Trophoblast cell (in vitro differentiated cells and primary cell): ENCODE measurements at regions not wholly inside any gene's neighbourhood (a gene's known extent, or its start where the extent isn't known, plus 50 kb on each side); places are given as distances from the start of the nearest gene placed in this dataset.

Experiments used
- DNase-seq, 2 donors: peaks; one replicate each; pipeline ENCODE4 v3.0.0-alpha.2; 2016
- H2AFZ ChIP-seq: 2 replicates; pipeline ENCODE4 v1.6.1; 2013; ENCODE audit warnings: low read length, moderate library complexity, mild to moderate bottlenecking; ENCODE audit not compliant: insufficient read depth, poor library complexity
- H2AK5ac ChIP-seq: 2 replicates; pipeline ENCODE4 v1.6.1; 2013; ENCODE audit warnings: mild to moderate bottlenecking, low read length
- H2BK120ac ChIP-seq: 2 replicates; pipeline ENCODE4 v1.6.1; 2013; ENCODE audit warnings: low read length, mild to moderate bottlenecking, moderate library complexity; ENCODE audit not compliant: insufficient read depth, poor library complexity
- H2BK12ac ChIP-seq: 2 replicates; pipeline ENCODE4 v1.6.1; 2013; ENCODE audit warnings: mild to moderate bottlenecking, low read length, moderate library complexity
- H2BK5ac ChIP-seq: 2 replicates; pipeline ENCODE4 v1.6.1; 2013; ENCODE audit warnings: low read length, low read depth, moderate library complexity, mild to moderate bottlenecking; ENCODE audit not compliant: poor library complexity
- H3K14ac ChIP-seq: 2 replicates; pipeline ENCODE4 v1.6.1; 2013; ENCODE audit warnings: mild to moderate bottlenecking, low read length
- H3K18ac ChIP-seq: 2 replicates; pipeline ENCODE4 v1.6.1; 2013; ENCODE audit warnings: mild to moderate bottlenecking, low read length
- H3K23ac ChIP-seq: 2 replicates; pipeline ENCODE4 v1.6.1; 2013; ENCODE audit warnings: low read length
- H3K27ac ChIP-seq: 2 replicates; pipeline ENCODE4 v1.5.1; 2013; ENCODE audit warnings: low read depth, mild to moderate bottlenecking, inconsistent platforms, low read length, moderate library complexity
- H3K27me3 ChIP-seq: 2 replicates; pipeline ENCODE4 v1.6.1; 2013; ENCODE audit warnings: inconsistent platforms, mild to moderate bottlenecking, low read length, moderate library complexity; ENCODE audit not compliant: insufficient read depth
- H3K36me3 ChIP-seq, 2 experiments: 1 replicate in 1 of 2; 2 replicates in 1 of 2; pipeline ENCODE4 v1.6.1; 2013; ENCODE audit warnings: low read length in 2 of 2, mild to moderate bottlenecking in 2 of 2, moderate library complexity in 1 of 2; ENCODE audit not compliant: insufficient read depth in 2 of 2, control insufficient read depth in 1 of 2
- H3K4ac ChIP-seq: 2 replicates; pipeline ENCODE4 v1.6.1; 2013; ENCODE audit warnings: low read depth, mild to moderate bottlenecking, low read length, moderate library complexity
- H3K4me1 ChIP-seq, 2 experiments: 1 replicate in 1 of 2; 2 replicates in 1 of 2; pipeline ENCODE4 v1.6.1; 2013; ENCODE audit warnings: low read length in 2 of 2, mild to moderate bottlenecking in 2 of 2, moderate library complexity in 1 of 2; ENCODE audit not compliant: insufficient read depth in 2 of 2, control insufficient read depth in 1 of 2
- H3K4me2 ChIP-seq: 2 replicates; pipeline ENCODE4 v1.6.1; 2013; ENCODE audit warnings: inconsistent platforms, mild to moderate bottlenecking, low read length, moderate library complexity
- H3K4me3 ChIP-seq: 2 replicates; pipeline ENCODE4 v1.5.1; 2013; ENCODE audit warnings: mild to moderate bottlenecking, low read depth, low read length, inconsistent platforms
- H3K79me1 ChIP-seq: one replicate; pipeline ENCODE4 v1.6.1; 2013; ENCODE audit warnings: low read length
- H3K79me2 ChIP-seq: 2 replicates; pipeline ENCODE4 v1.6.1; 2013; ENCODE audit warnings: low read length, mild to moderate bottlenecking; ENCODE audit not compliant: control insufficient read depth, insufficient read depth, poor library complexity
- H3K9ac ChIP-seq: 2 replicates; pipeline ENCODE4 v1.6.1; 2013; ENCODE audit warnings: mild to moderate bottlenecking, low read length
- H3K9me3 ChIP-seq: 2 replicates; pipeline ENCODE4 v1.6.1; 2013; ENCODE audit warnings: low read depth, mild to moderate bottlenecking, control low read depth, inconsistent platforms, low read length; ENCODE audit not compliant: insufficient read depth
- H4K12ac ChIP-seq: 2 replicates; pipeline ENCODE4 v1.6.1; 2013; ENCODE audit warnings: low read depth, mild to moderate bottlenecking, low read length, moderate library complexity
- H4K8ac ChIP-seq: 2 replicates; pipeline ENCODE4 v1.6.1; 2013; ENCODE audit warnings: low read depth, mild to moderate bottlenecking, low read length, moderate library complexity
- H4K91ac ChIP-seq: one replicate; pipeline ENCODE4 v1.6.1; 2013; ENCODE audit warnings: low read depth, mild to moderate bottlenecking, low read length, moderate library complexity
- WGBS: extraction: QIAGEN DNeasy Blood & Tissue Kit; methylation state at CpG from one replicate; pipeline ENCODE4 v1.1.7; 2013; ENCODE audit warnings: missing lambda C conversion rate; ENCODE audit not compliant: insufficient read length, insufficient coverage; ENCODE audit errors: extremely low coverage; 5-methylcytosine and 5-hydroxymethylcytosine counted together

- Histone ChIP-seq H2BK5ac (no peak overlapping the region), H3K4ac (no peak overlapping the region), H2AK5ac (no peak overlapping the region), H4K91ac (no peak overlapping the region), H2BK120ac (no peak overlapping the region), H3K79me2 (no peaks in the 10 kb centered on the region), H4K12ac (no peak overlapping the region), H3K9ac (no peak overlapping the region), H3K79me1 (no peaks in the 10 kb centered on the region), H3K27me3 (no peaks in the 10 kb centered on the region), H3K23ac (no peak overlapping the region), H3K4me3 (no peak overlapping the region), H4K8ac (no peak overlapping the region), H3K27ac (no peak overlapping the region), H3K14ac (no peak overlapping the region), H3K36me3 (no peaks in the 10 kb centered on the region), H2AFZ (no peak overlapping the region), H2BK12ac (no peak overlapping the region), H3K4me2 (no peak overlapping the region), H3K18ac (no peak overlapping the region), H3K9me3 (no peaks in the 10 kb centered on the region), H3K4me1 (peaks cover 0 to under 1% of the 10 kb centered on the region in 2 experiments)
- no CpG with 5 or more reads among the region's 3 CpGs for WGBS
- DNase-seq: no peak
Observed at GRCh38 chr11:109552376-109552775, 130.4 kb downstream of the C11orf87 start.

GRCh38 chr11:109553284-109553683 is 131.3 kb downstream of the C11orf87 start:
- no peaks in the 10 kb centered on the region for H3K36me3 ChIP-seq
- H4K12ac ChIP-seq: no peak overlapping the region
- H3K27me3 ChIP-seq: no peaks in the 10 kb centered on the region
- no peak overlapping the region for H2BK12ac ChIP-seq
- no peak overlapping the region for H3K23ac ChIP-seq
- no peak overlapping the region for H3K4ac ChIP-seq
- H3K4me1 ChIP-seq: no peaks in the 10 kb centered on the region
- H3K14ac ChIP-seq: no peak overlapping the region
- H3K27ac ChIP-seq: no peak overlapping the region
- no peaks in the 10 kb centered on the region for H3K9me3 ChIP-seq
- H2AK5ac ChIP-seq: no peak overlapping the region
- no peaks in the 10 kb centered on the region for H3K79me2 ChIP-seq
- H3K18ac ChIP-seq: no peak overlapping the region
- no peak overlapping the region for H4K91ac ChIP-seq
- H4K8ac ChIP-seq: no peak overlapping the region
- no peak overlapping the region for H3K4me3 ChIP-seq
- no peak overlapping the region for H2BK120ac ChIP-seq
- no peak overlapping the region for H3K9ac ChIP-seq
- no CpG with 5 or more reads among the region's 1 CpG for WGBS
- no peak overlapping the region for H2BK5ac ChIP-seq
- no peak overlapping the region for H3K4me2 ChIP-seq
- H2AFZ ChIP-seq: no peak overlapping the region
- no peaks in the 10 kb centered on the region for H3K79me1 ChIP-seq
- DNase-seq: no peak

DNA sequence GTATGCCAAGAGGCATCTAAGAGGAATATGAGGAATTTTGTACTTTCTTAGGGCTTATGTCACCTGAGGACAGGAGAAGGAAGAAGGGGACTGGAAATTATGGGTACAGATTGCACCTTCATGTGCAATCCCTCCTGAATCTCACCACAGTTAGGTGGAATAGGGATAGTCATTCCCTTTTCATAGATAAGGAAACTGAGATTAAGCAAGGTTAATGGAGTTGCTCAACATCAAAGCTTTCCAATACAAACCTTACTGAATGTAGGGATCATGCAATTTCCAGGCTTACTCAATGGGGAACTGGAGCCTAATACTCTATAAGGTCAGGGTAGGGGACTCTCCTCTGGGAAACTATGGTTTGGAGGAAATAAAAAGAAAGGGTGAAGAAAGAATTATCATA is 133.0 kb downstream of the C11orf87 start:
- H3K4me3 ChIP-seq: no peak overlapping the region
- no peak overlapping the region for H2AFZ ChIP-seq
- no peak overlapping the region for H2AK5ac ChIP-seq
- no peaks in the 10 kb centered on the region for H3K36me3 ChIP-seq
- no peaks in the 10 kb centered on the region for H3K79me2 ChIP-seq
- no peak overlapping the region for H4K12ac ChIP-seq
- H4K91ac ChIP-seq: no peak overlapping the region
- H3K27ac ChIP-seq: no peak overlapping the region
- no peaks in the 10 kb centered on the region for H3K27me3 ChIP-seq
- no peak overlapping the region for H3K4me2 ChIP-seq
- H3K79me1 ChIP-seq: no peaks in the 10 kb centered on the region
- no peaks in the 10 kb centered on the region for H3K9me3 ChIP-seq
- H2BK5ac ChIP-seq: no peak overlapping the region
- H2BK120ac ChIP-seq: no peak overlapping the region
- H3K4me1 ChIP-seq: no peaks in the 10 kb centered on the region
- no peak overlapping the region for H4K8ac ChIP-seq
- H3K9ac ChIP-seq: no peak overlapping the region
- no peak overlapping the region for H2BK12ac ChIP-seq
- no peak overlapping the region for H3K18ac ChIP-seq
- no peak overlapping the region for H3K4ac ChIP-seq
- H3K23ac ChIP-seq: no peak overlapping the region
- no peak for DNase-seq
- H3K14ac ChIP-seq: no peak overlapping the region

GRCh38 chr11:109564241-109564640 is 142.3 kb downstream of the C11orf87 start:
- Histone ChIP-seq H2BK5ac (no peak overlapping the region), H3K23ac (no peak overlapping the region), H3K4ac (no peak overlapping the region), H3K27ac (no peak overlapping the region), H2AK5ac (no peak overlapping the region), H3K36me3 (no peaks in the 10 kb centered on the region), H3K27me3 (no peaks in the 10 kb centered on the region), H4K8ac (no peak overlapping the region), H3K14ac (no peak overlapping the region), H3K4me2 (no peak overlapping the region), H2AFZ (no peak overlapping the region), H3K4me1 (no peaks in the 10 kb centered on the region), H3K9me3 (no peaks in the 10 kb centered on the region), H3K9ac (no peak overlapping the region), H2BK12ac (no peak overlapping the region), H2BK120ac (no peak overlapping the region), H3K18ac (no peak overlapping the region), H4K91ac (no peak overlapping the region), H4K12ac (no peak overlapping the region), H3K79me2 (no peaks in the 10 kb centered on the region), H3K4me3 (no peak overlapping the region), H3K79me1 (no peaks in the 10 kb centered on the region)
- no peak for DNase-seq
- no CpG with 5 or more reads among the region's 1 CpG for WGBS
